Neural cell (in vitro differentiated cells): ENCODE measurements at regions not wholly inside any gene's neighbourhood (a gene's known extent, or its start where the extent isn't known, plus 50 kb on each side); places are given as distances from the start of the nearest gene placed in this dataset.
A peak's percentile ranks its signal among the peaks of the same experiment; 100 is the strongest.

ENCODE experiments used
- H2AFZ ChIP-seq: fragments of 200-600, 300-800 bp; sonication (generic), shearing (Covaris generic); 2 replicates; pipeline ENCODE4 v1.6.0; 2014; ENCODE audit warnings: low read depth, mild to moderate bottlenecking, antibody characterized with exemption, low read length, moderate library complexity
- H3F3A ChIP-seq: fragments of 200-600 bp; shearing (Covaris generic); 2 replicates; pipeline ENCODE4 v1.6.1; 2016; ENCODE audit warnings: mild to moderate bottlenecking, moderate library complexity, mixed read lengths, antibody characterized with exemption, low read length; ENCODE audit not compliant: insufficient read depth, poor library complexity, severe bottlenecking
- H3K27ac ChIP-seq: fragments of 200-600, 300-800 bp; sonication (generic), shearing (Covaris generic); 2 replicates; pipeline ENCODE4 v1.5.1; 2014; ENCODE audit warnings: mild to moderate bottlenecking, low read length, moderate library complexity
- H3K27me3 ChIP-seq: fragments of 300-800, 200-600 bp; sonication (generic), shearing (Covaris generic); 2 replicates; pipeline ENCODE4 v1.6.0; 2014; ENCODE audit warnings: mild to moderate bottlenecking, low read depth, low read length, moderate library complexity; ENCODE audit not compliant: insufficient read depth
- H3K36me3 ChIP-seq: fragments of 300-800, 200-600 bp; sonication (generic), shearing (Covaris generic); 2 replicates; pipeline ENCODE4 v1.5.1; 2014; ENCODE audit warnings: mild to moderate bottlenecking, antibody characterized with exemption, low read length, moderate library complexity; ENCODE audit not compliant: insufficient read depth
- H3K4me2 ChIP-seq: fragments of 300-800, 200-600 bp; sonication (generic), shearing (Covaris generic); 2 replicates; pipeline ENCODE4 v1.6.0; 2014; ENCODE audit warnings: mild to moderate bottlenecking, low read length
- H3K4me3 ChIP-seq: fragments of 300-800, 200-600 bp; sonication (generic), shearing (Covaris generic); 2 replicates; pipeline ENCODE4 v1.5.1; 2014; ENCODE audit warnings: mild to moderate bottlenecking, low read length, moderate library complexity
- H3K79me2 ChIP-seq: fragments of 200-600 bp; shearing (Covaris generic); replicated peaks from 2 replicates; pipeline ENCODE4 v1.6.0; 2014; ENCODE audit warnings: mild to moderate bottlenecking, low read length, moderate library complexity; ENCODE audit not compliant: insufficient read depth
- H3K9ac ChIP-seq: fragments of 300-800, 200-600 bp; sonication (generic), shearing (Covaris generic); 2 replicates; pipeline ENCODE4 v1.6.1; 2016; ENCODE audit warnings: mild to moderate bottlenecking, low read length, mixed read lengths
- H3K9me2 ChIP-seq: fragments of 200-600 bp; shearing (Covaris generic); 2 replicates; pipeline ENCODE4 v1.6.1; 2016; ENCODE audit warnings: mild to moderate bottlenecking, low read length, mixed read lengths; ENCODE audit not compliant: insufficient read depth
- H3K9me3 ChIP-seq: fragments of 200-600, 300-800 bp; sonication (generic), shearing (Covaris generic); 2 replicates; pipeline ENCODE4 v1.6.1; 2016; ENCODE audit warnings: mild to moderate bottlenecking, mixed run types, low read length, moderate library complexity, mixed read lengths
- H4K20me1 ChIP-seq: fragments of 200-600 bp; shearing (Covaris generic); 2 replicates; pipeline ENCODE4 v1.6.1; 2016; ENCODE audit warnings: mild to moderate bottlenecking, mixed run types; ENCODE audit not compliant: insufficient read depth
- EP300 ChIP-seq: fragments of 450-650 bp; conservative IDR thresholded peaks from 2 replicates; pipeline ENCODE4 v1.6.1; 2014; ENCODE audit warnings: antibody characterized with exemption, mild to moderate bottlenecking, moderate library complexity; ENCODE audit not compliant: poor library complexity, severe bottlenecking
- EZH2 ChIP-seq: fragments of 200-600, 300-800 bp; shearing (Covaris generic), sonication (generic); IDR thresholded peaks from 2 replicates; pipeline ENCODE4 v1.6.1; 2014; ENCODE audit warnings: antibody characterized with exemption, low read length, borderline replicate concordance, mild to moderate bottlenecking; ENCODE audit not compliant: insufficient read depth, poor library complexity, severe bottlenecking
- MXI1 ChIP-seq: fragments of 450-650 bp; conservative IDR thresholded peaks from 2 replicates; pipeline ENCODE4 v1.6.1; 2014; ENCODE audit warnings: antibody characterized with exemption, mild to moderate bottlenecking; ENCODE audit not compliant: poor library complexity, severe bottlenecking
- POLR2AphosphoS5 ChIP-seq: IDR thresholded peaks from 2 replicates; pipeline ENCODE4 v1.6.1; 2012
- RAD21 ChIP-seq: fragments of 450-650 bp; conservative IDR thresholded peaks from 2 replicates; pipeline ENCODE4 v1.6.1; 2014; ENCODE audit warnings: antibody characterized with exemption, mild to moderate bottlenecking, moderate library complexity
- REST ChIP-seq: IDR thresholded peaks from 2 replicates; pipeline ENCODE4 v1.6.1; 2012; ENCODE audit warnings: borderline replicate concordance
- SMC3 ChIP-seq: fragments of 450-650 bp; conservative IDR thresholded peaks from 2 replicates; pipeline ENCODE4 v1.6.1; 2014; ENCODE audit warnings: antibody characterized with exemption, mild to moderate bottlenecking, moderate library complexity; ENCODE audit not compliant: poor library complexity
- TAF1 ChIP-seq: IDR thresholded peaks from 2 replicates; pipeline ENCODE4 v1.6.1; 2012; ENCODE audit warnings: low read depth
- TF ChIP-seq, protein P1 (sequence below): fragments of 450-650 bp; IDR thresholded peaks from 2 replicates; pipeline ENCODE4 v1.5.1; 2014; ENCODE audit warnings: antibody characterized with exemption, mild to moderate bottlenecking, moderate library complexity; ENCODE audit not compliant: poor library complexity, severe bottlenecking

- Histone ChIP-seq H3K36me3 (no peaks in the 10 kb centered on the region), H3K27ac (peak overlapping the region; percentile 95), H4K20me1 (no peaks in the 10 kb centered on the region), H3K9me2 (no peaks in the 10 kb centered on the region), H3F3A (peaks cover 3% of the 10 kb centered on the region), H3K27me3 (no peaks in the 10 kb centered on the region), H3K9me3 (no peaks in the 10 kb centered on the region), H3K9ac (peak overlapping the region; percentile 62), H3K4me3 (peak overlapping the region; percentile 53), H2AFZ (no peak overlapping the region), H3K4me2 (peak overlapping the region; percentile 12), H3K79me2 (no peaks in the 10 kb centered on the region)
- TF ChIP-seq REST (no peak), POLR2AphosphoS5 (no peak), MXI1 (no peak), EZH2 (no peak), SMC3 (no peak), TAF1 (no peak), EP300 (no peak), RAD21 (no peak)
- TF ChIP-seq, protein P1, sequence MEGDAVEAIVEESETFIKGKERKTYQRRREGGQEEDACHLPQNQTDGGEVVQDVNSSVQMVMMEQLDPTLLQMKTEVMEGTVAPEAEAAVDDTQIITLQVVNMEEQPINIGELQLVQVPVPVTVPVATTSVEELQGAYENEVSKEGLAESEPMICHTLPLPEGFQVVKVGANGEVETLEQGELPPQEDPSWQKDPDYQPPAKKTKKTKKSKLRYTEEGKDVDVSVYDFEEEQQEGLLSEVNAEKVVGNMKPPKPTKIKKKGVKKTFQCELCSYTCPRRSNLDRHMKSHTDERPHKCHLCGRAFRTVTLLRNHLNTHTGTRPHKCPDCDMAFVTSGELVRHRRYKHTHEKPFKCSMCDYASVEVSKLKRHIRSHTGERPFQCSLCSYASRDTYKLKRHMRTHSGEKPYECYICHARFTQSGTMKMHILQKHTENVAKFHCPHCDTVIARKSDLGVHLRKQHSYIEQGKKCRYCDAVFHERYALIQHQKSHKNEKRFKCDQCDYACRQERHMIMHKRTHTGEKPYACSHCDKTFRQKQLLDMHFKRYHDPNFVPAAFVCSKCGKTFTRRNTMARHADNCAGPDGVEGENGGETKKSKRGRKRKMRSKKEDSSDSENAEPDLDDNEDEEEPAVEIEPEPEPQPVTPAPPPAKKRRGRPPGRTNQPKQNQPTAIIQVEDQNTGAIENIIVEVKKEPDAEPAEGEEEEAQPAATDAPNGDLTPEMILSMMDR, result no peak
Observed at GRCh38 chr6:167580619-167580911, 246.1 kb upstream of the AFDN start.

- Histone ChIP-seq H2AFZ (no peak overlapping the region), H3K9ac (peak overlapping the region; percentile 62), H3K27ac (peak overlapping the region; percentile 95), H4K20me1 (no peaks in the 10 kb centered on the region), H3K9me3 (no peaks in the 10 kb centered on the region), H3K27me3 (no peaks in the 10 kb centered on the region), H3K9me2 (no peaks in the 10 kb centered on the region), H3K4me3 (peak overlapping the region; percentile 53), H3K79me2 (no peaks in the 10 kb centered on the region), H3K36me3 (no peaks in the 10 kb centered on the region), H3K4me2 (peak overlapping the region; percentile 12), H3F3A (peaks cover 3% of the 10 kb centered on the region)
- TF ChIP-seq SMC3 (no peak), EZH2 (no peak), REST (no peak), MXI1 (no peak), POLR2AphosphoS5 (no peak), TAF1 (no peak), RAD21 (no peak), EP300 (no peak)
- TF ChIP-seq, protein P1, result no peak
Observed at GRCh38 chr6:167581637-167582036, 245.1 kb upstream of the AFDN start.
